Urinary bladder (tissue), 3 donors: ENCODE measurements at regions not wholly inside any gene's neighbourhood (a gene's known extent, or its start where the extent isn't known, plus 50 kb on each side); places are given as distances from the start of the nearest gene placed in this dataset.
"Not testable (repeated sequence)": the region's sequence is repeated elsewhere in the genome, so short reads cannot be mapped to it uniquely, and the experiment has no call there.

Experiments used
- DNase-seq: peaks from one replicate; pipeline ENCODE4 v3.0.0-alpha.2; 2015; ENCODE audit errors: extremely low spot score
- H3K27ac ChIP-seq: one replicate; pipeline ENCODE4 v1.5.1; 2013; ENCODE audit warnings: low read depth, mild to moderate bottlenecking, moderate library complexity
- H3K36me3 ChIP-seq: one replicate; pipeline ENCODE4 v1.6.1; 2013; ENCODE audit warnings: mild to moderate bottlenecking, moderate library complexity; ENCODE audit not compliant: insufficient read depth
- H3K4me1 ChIP-seq: one replicate; pipeline ENCODE4 v1.6.1; 2013; ENCODE audit warnings: mild to moderate bottlenecking, moderate library complexity; ENCODE audit not compliant: insufficient read depth
- H3K4me3 ChIP-seq: one replicate; pipeline ENCODE4 v1.5.1; 2013; ENCODE audit warnings: low read depth, low read length
- WGBS: extraction: QIAGEN DNeasy Blood & Tissue Kit; methylation state at CpG from one replicate; pipeline ENCODE4 v1.1.7; 2013; 5-methylcytosine and 5-hydroxymethylcytosine counted together
- donor health status: healthy with polysubstance abuse.
- donor health status: healthy.

GRCh38 chr15:96049323-96049722 is 281.2 kb upstream of the NR2F2 start:
- H3K4me3 ChIP-seq: no peak overlapping the region
- H3K36me3 ChIP-seq: no peaks in the 10 kb centered on the region
- no peaks in the 10 kb centered on the region for H3K4me1 ChIP-seq
- DNase-seq: no peak
- 81% methylated on average over 2 of the region's 2 CpGs for WGBS
- no peak overlapping the region for H3K27ac ChIP-seq

GRCh38 chr15:96049766-96050165 is 280.7 kb upstream of the NR2F2 start:
- Histone ChIP-seq H3K4me3 (no peak overlapping the region), H3K27ac (no peak overlapping the region), H3K4me1 (no peaks in the 10 kb centered on the region), H3K36me3 (no peaks in the 10 kb centered on the region)
- no peak for DNase-seq
- WGBS: 91% methylated on average over 1 of the region's 1 CpG

GRCh38 chr15:96051598-96051997 is 278.9 kb upstream of the NR2F2 start:
- DNase-seq: no peak
- Histone ChIP-seq H3K27ac (no peak overlapping the region), H3K36me3 (no peaks in the 10 kb centered on the region), H3K4me3 (no peak overlapping the region), H3K4me1 (no peaks in the 10 kb centered on the region)
- WGBS: 85% methylated on average over 2 of the region's 2 CpGs

- H3K4me3 ChIP-seq: no peak overlapping the region
- no peaks in the 10 kb centered on the region for H3K4me1 ChIP-seq
- no peak overlapping the region for H3K27ac ChIP-seq
- WGBS: 90% methylated on average over 4 of the region's 4 CpGs
- no peak for DNase-seq
- no peaks in the 10 kb centered on the region for H3K36me3 ChIP-seq
Measured at GRCh38 chr15:96052154-96052553, 278.3 kb upstream of the NR2F2 start.

- Histone ChIP-seq H3K36me3 (no peaks in the 10 kb centered on the region), H3K4me1 (no peaks in the 10 kb centered on the region), H3K27ac (no peak overlapping the region), H3K4me3 (no peak overlapping the region)
- DNase-seq: no peak
- 75% methylated on average over 18 of the region's 18 CpGs for WGBS
Measured at GRCh38 chr15:96052572-96053030, 277.9 kb upstream of the NR2F2 start.

GRCh38 chr15:96053031-96053780 is 277.3 kb upstream of the NR2F2 start:
- 20% methylated on average over 36 of the region's 36 CpGs for WGBS
- DNase-seq: no peak
- Histone ChIP-seq H3K4me1 (no peaks in the 10 kb centered on the region), H3K27ac (no peak overlapping the region), H3K36me3 (no peaks in the 10 kb centered on the region), H3K4me3 (peak overlapping the region; percentile 6)

GRCh38 chr15:96053781-96054428 is 276.6 kb upstream of the NR2F2 start:
- no peak for DNase-seq
- Histone ChIP-seq H3K36me3 (no peaks in the 10 kb centered on the region), H3K4me1 (no peaks in the 10 kb centered on the region), H3K27ac (no peak overlapping the region), H3K4me3 (peak overlapping the region; percentile 6)
- WGBS: 44% methylated on average over 14 of the region's 14 CpGs

GRCh38 chr15:96054621-96055020 is 275.9 kb upstream of the NR2F2 start:
- DNase-seq: no peak
- no peaks in the 10 kb centered on the region for H3K36me3 ChIP-seq
- no peaks in the 10 kb centered on the region for H3K4me1 ChIP-seq
- 61% methylated on average over 6 of the region's 6 CpGs for WGBS
- no peak overlapping the region for H3K27ac ChIP-seq
- H3K4me3 ChIP-seq: no peak overlapping the region

- DNase-seq: no peak
Measured at GRCh38 chr15:96058103-96058851, 272.2 kb upstream of the NR2F2 start.

GRCh38 chr15:96058852-96059103 is 271.7 kb upstream of the NR2F2 start:
- not testable (repeated sequence) for H3K27ac ChIP-seq, H3K4me3 ChIP-seq, H3K4me1 ChIP-seq, H3K36me3 ChIP-seq, DNase-seq
- WGBS: 89% methylated on average over 1 of the region's 1 CpG

More at GRCh38 chr15:96058103-96058851, 272.2 kb upstream of the NR2F2 start:
- H3K36me3 ChIP-seq: no peaks in the 10 kb centered on the region
- no peaks in the 10 kb centered on the region for H3K4me1 ChIP-seq
- H3K4me3 ChIP-seq: no peak overlapping the region
- H3K27ac ChIP-seq: no peak overlapping the region
- WGBS: 78% methylated on average over 8 of the region's 8 CpGs

GRCh38 chr15:96060591-96060990 is 269.9 kb upstream of the NR2F2 start:
- H3K4me3 ChIP-seq, H3K4me1 ChIP-seq, H3K36me3 ChIP-seq, DNase-seq, H3K27ac ChIP-seq: not testable (repeated sequence)
- WGBS: 86% methylated on average over 5 of the region's 5 CpGs

- no peak for DNase-seq
- no peak overlapping the region for H3K4me3 ChIP-seq
- no peak overlapping the region for H3K27ac ChIP-seq
- 88% methylated on average over 3 of the region's 3 CpGs for WGBS
- no peaks in the 10 kb centered on the region for H3K36me3 ChIP-seq
- no peaks in the 10 kb centered on the region for H3K4me1 ChIP-seq
Measured at GRCh38 chr15:96064351-96064756, 266.1 kb upstream of the NR2F2 start.

GRCh38 chr15:96066126-96066525 is 264.4 kb upstream of the NR2F2 start:
- H3K4me3 ChIP-seq: no peak overlapping the region
- 46% methylated on average over 4 of the region's 4 CpGs for WGBS
- DNase-seq: no peak
- no peak overlapping the region for H3K27ac ChIP-seq
- no peaks in the 10 kb centered on the region for H3K36me3 ChIP-seq
- no peaks in the 10 kb centered on the region for H3K4me1 ChIP-seq
